Activated B cell treated with CpG ODN at 0.5 μM for 24 hours (primary cell): ENCODE measurements at regions not wholly inside any gene's neighbourhood (a gene's known extent, or its start where the extent isn't known, plus 50 kb on each side); places are given as distances from the start of the nearest gene placed in this dataset.

Experiments
- ATAC-seq: fragments of 200-7000 bp; cut with Tn5 transposase; one replicate; pipeline ENCODE4 v1.10.0; 2021; ENCODE audit warnings: low read depth, mild to moderate bottlenecking, moderate library complexity
- CTCF ChIA-PET: fragments of 350-600 bp; sonication (Branson Sonifier 250); formaldehyde crosslinking; loops from one replicate; lab custom pipeline; 2021; ENCODE audit warnings: antibody characterized with exemption; lab: Charles Lee
- POLR2A ChIA-PET: fragments of 350-600 bp; sonication (Branson Sonifier 250); formaldehyde crosslinking; loops from one replicate; lab custom pipeline; 2021; ENCODE audit warnings: antibody characterized with exemption; lab: Charles Lee
- DNase-seq: peaks from one replicate; pipeline ENCODE4 v3.0.0; 2022
- H3K27ac Mint-ChIP-seq: one replicate; pipeline ENCODE4 v1.8.0; 2020; ENCODE audit warnings: mixed read lengths
- H3K27me3 Mint-ChIP-seq: one replicate; pipeline ENCODE4 v1.8.0; 2021; ENCODE audit warnings: mixed read lengths
- H3K36me3 Mint-ChIP-seq: one replicate; pipeline ENCODE4 v1.8.0; 2021; ENCODE audit warnings: low read depth, mixed read lengths
- H3K4me1 Mint-ChIP-seq: one replicate; pipeline ENCODE4 v1.8.0; 2021; ENCODE audit warnings: mixed read lengths
- H3K4me3 Mint-ChIP-seq: one replicate; pipeline ENCODE4 v1.8.0; 2020; ENCODE audit warnings: mild to moderate bottlenecking, mixed read lengths
- H3K9me3 Mint-ChIP-seq: one replicate; pipeline ENCODE4 v1.8.0; 2020; ENCODE audit warnings: mixed read lengths
- intact Hi-C: fragments of 100-400 bp; cut with micrococcal nuclease; formaldehyde crosslinking; loops from one replicate; pipeline ENCODE4 v1.15.1; 2024
- TF ChIP-seq, protein P1 (sequence below): fragments of 200-600 bp; IDR thresholded peaks from one replicate; pipeline ENCODE4 v1.8.0; 2022; ENCODE audit warnings: antibody characterized with exemption, mild to moderate bottlenecking

DNA sequence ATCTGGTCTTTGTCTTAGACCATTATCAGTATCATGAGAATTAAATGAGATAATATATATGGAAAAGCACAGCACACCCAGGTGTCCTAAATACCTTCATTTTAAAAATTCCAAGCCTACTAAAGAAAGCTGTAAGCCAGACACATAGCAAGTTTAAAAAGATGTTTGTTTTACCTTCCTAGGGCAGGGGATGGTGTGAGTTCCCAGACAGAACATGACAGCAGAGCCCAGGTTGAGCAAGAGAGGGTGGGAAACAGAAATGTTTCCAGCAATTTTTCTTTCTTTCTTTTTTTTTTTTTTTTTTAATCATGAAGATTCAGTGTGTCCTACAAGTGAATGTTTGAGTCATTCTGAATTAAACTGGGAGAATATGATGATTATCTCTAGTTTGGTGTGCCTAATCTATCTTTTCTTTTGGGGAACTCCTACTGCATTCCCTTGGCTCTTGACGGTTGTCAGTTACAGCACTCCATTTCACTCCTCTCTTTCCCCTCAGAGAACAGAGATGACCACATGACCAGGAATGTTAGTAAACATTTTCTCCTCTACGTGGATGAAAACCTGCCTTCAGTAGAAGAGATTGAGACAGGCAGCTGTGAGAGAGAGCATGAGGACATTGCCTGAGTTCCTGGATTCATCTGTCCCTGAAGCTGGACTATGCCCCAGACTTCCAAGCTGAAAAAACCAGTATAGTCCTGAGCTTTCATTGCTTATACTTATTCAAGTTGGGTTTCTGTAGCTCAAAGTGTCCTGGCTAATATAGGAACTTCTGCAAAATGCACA lies 54.5 kb upstream of the ARL14 start:
- no peak overlapping the region for H3K4me3 Mint-ChIP-seq
- no peaks in the 10 kb centered on the region for H3K9me3 Mint-ChIP-seq
- ATAC-seq (no peak), DNase-seq (no peak)
- H3K36me3 Mint-ChIP-seq, result no peaks in the 10 kb centered on the region
- H3K27me3 Mint-ChIP-seq, result peaks cover 11% of the 10 kb centered on the region
- H3K27ac Mint-ChIP-seq, result no peak overlapping the region
- POLR2A ChIA-PET, result no interaction called here
- TF ChIP-seq, protein P1, sequence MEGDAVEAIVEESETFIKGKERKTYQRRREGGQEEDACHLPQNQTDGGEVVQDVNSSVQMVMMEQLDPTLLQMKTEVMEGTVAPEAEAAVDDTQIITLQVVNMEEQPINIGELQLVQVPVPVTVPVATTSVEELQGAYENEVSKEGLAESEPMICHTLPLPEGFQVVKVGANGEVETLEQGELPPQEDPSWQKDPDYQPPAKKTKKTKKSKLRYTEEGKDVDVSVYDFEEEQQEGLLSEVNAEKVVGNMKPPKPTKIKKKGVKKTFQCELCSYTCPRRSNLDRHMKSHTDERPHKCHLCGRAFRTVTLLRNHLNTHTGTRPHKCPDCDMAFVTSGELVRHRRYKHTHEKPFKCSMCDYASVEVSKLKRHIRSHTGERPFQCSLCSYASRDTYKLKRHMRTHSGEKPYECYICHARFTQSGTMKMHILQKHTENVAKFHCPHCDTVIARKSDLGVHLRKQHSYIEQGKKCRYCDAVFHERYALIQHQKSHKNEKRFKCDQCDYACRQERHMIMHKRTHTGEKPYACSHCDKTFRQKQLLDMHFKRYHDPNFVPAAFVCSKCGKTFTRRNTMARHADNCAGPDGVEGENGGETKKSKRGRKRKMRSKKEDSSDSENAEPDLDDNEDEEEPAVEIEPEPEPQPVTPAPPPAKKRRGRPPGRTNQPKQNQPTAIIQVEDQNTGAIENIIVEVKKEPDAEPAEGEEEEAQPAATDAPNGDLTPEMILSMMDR, result no peak
- no peaks in the 10 kb centered on the region for H3K4me1 Mint-ChIP-seq
- intact Hi-C loops, result no loop called here
- CTCF ChIA-PET, result no interaction called here

DNA sequence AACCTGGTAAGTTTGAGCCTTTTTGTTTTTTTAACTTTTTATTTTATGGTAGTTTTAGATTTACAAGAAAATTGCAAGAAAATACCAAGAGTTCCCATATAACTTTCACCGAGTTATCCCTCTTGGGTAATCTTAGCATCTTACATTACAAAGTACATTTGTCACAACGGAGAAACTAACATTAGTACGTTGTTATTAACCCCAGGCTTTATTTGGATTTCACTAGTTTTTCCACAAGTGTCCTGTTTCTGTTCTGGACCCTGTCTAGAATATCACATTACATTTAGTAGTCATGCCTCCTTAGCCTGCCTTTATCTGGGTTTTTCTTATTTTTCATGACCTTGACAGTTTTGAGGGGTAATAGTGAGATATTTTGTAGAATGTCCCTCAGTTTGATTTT lies 53.5 kb upstream of the KPNA4 start:
- CTCF ChIA-PET, result no interaction called here
- DNase-seq, result no peak
- ATAC-seq, result no peak
- TF ChIP-seq, protein P1, result no peak
- no peaks in the 10 kb centered on the region for H3K36me3 Mint-ChIP-seq
- H3K9me3 Mint-ChIP-seq, result no peaks in the 10 kb centered on the region
- H3K4me3 Mint-ChIP-seq, result no peak overlapping the region
- no peak overlapping the region for H3K27ac Mint-ChIP-seq
- POLR2A ChIA-PET, result no interaction called here
- H3K4me1 Mint-ChIP-seq, result no peaks in the 10 kb centered on the region
- intact Hi-C loops, result no loop called here
- peaks cover 25% of the 10 kb centered on the region for H3K27me3 Mint-ChIP-seq

DNA sequence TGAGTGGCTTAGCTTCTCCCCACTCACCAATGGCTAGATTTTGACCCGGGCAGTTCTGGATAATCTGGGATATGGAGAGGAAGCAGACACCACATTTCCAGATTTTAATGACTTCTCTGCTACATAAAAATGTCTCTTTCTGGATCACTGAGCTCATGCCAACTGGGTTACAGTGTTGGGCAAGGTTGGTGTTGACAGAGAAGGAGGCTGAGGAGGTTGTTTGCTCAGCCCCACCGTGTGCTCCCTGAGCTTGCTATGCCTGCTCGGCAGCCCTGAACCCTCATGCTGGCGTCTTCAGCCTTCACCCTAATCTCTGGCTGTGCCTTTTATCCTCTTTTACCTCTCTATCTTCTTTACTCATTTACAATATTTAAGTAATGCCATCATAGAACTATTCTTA lies 53.0 kb upstream of the KPNA4 start:
- Mint-ChIP-seq H3K4me3 (no peak overlapping the region), H3K36me3 (no peaks in the 10 kb centered on the region), H3K9me3 (no peaks in the 10 kb centered on the region), H3K4me1 (no peaks in the 10 kb centered on the region), H3K27ac (no peak overlapping the region), H3K27me3 (peaks cover 28% of the 10 kb centered on the region)
- no peak for ATAC-seq
- TF ChIP-seq, protein P1, result no peak
- no peak for DNase-seq
- intact Hi-C loops, result no loop called here
- CTCF ChIA-PET, result no interaction called here
- POLR2A ChIA-PET, result interaction anchor here (0.6 kb wide), 1 partner anchor 44 kb away, joined by 3 read pairs; no protein-coding TSS in a partner anchor

DNA sequence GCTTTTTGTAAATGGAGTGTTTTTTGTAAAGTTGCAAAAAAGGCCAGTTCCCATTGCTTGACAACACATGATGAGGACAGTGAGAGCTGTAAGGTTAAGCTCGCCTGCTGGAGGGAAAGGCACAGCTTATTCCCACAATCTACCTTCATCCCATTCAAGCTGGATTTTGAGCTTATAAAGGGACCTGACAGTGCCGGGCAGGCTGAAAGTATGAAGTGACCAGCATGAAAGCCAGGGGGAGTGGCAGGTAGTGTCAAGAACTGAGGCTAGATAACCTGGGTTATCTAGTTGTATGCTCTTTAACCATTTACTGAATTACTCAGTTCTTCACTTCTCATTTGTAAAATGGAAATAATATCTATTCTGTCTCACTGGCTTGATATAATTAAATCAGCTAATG lies 52.3 kb upstream of the KPNA4 start:
- ChIA-PET POLR2A (interaction anchor here (0.6 kb wide), 1 partner anchor 43 kb away, joined by 3 read pairs; no protein-coding TSS in a partner anchor), CTCF (no interaction called here)
- intact Hi-C loops, result no loop called here
- TF ChIP-seq, protein P1, result no peak
- no peak overlapping the region for H3K27ac Mint-ChIP-seq
- ATAC-seq, result no peak
- no peaks in the 10 kb centered on the region for H3K36me3 Mint-ChIP-seq
- H3K9me3 Mint-ChIP-seq, result no peaks in the 10 kb centered on the region
- H3K4me3 Mint-ChIP-seq, result no peak overlapping the region
- H3K4me1 Mint-ChIP-seq, result no peaks in the 10 kb centered on the region
- H3K27me3 Mint-ChIP-seq, result peaks cover 32% of the 10 kb centered on the region
- no peak for DNase-seq

DNA sequence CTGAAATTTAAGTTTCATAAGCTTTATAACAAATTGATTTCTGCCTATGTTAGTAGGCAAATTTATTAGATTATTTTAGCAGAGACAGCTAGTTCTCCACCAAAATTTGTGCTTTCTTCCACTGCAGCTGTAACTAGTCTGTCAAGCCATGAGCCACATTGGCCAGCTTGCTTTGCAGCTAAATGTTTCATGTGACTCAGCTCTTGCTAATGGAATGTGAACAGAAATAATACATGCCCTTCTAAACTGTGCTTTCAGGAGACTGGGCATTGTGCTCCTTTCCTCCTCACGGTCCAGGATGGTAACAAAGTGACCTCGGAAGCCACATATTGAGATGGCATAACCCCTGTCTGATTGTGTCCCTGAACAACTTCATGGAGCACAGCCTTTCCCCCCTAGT lies 51.3 kb upstream of the KPNA4 start:
- H3K27ac Mint-ChIP-seq, result no peak overlapping the region
- TF ChIP-seq, protein P1, result no peak
- CTCF ChIA-PET, result no interaction called here

More for the DNA sequence above, 51.3 kb upstream of the KPNA4 start:
- Mint-ChIP-seq H3K4me1 (no peaks in the 10 kb centered on the region), H3K4me3 (no peak overlapping the region), H3K36me3 (no peaks in the 10 kb centered on the region), H3K9me3 (no peaks in the 10 kb centered on the region), H3K27me3 (peaks cover 35% of the 10 kb centered on the region)
- intact Hi-C loops, result no loop called here
- ATAC-seq (no peak), DNase-seq (no peak)
- POLR2A ChIA-PET, result no interaction called here
